ENCODE measurements at regions not wholly inside any gene's neighbourhood (a gene's known extent, or its start where the extent isn't known, plus 50 kb on each side); places are given as distances from the start of the nearest gene placed in this dataset.
"Not testable (repeated sequence)": the region's sequence is repeated elsewhere in the genome, so short reads cannot be mapped to it uniquely, and the experiment has no call there.

DNA sequence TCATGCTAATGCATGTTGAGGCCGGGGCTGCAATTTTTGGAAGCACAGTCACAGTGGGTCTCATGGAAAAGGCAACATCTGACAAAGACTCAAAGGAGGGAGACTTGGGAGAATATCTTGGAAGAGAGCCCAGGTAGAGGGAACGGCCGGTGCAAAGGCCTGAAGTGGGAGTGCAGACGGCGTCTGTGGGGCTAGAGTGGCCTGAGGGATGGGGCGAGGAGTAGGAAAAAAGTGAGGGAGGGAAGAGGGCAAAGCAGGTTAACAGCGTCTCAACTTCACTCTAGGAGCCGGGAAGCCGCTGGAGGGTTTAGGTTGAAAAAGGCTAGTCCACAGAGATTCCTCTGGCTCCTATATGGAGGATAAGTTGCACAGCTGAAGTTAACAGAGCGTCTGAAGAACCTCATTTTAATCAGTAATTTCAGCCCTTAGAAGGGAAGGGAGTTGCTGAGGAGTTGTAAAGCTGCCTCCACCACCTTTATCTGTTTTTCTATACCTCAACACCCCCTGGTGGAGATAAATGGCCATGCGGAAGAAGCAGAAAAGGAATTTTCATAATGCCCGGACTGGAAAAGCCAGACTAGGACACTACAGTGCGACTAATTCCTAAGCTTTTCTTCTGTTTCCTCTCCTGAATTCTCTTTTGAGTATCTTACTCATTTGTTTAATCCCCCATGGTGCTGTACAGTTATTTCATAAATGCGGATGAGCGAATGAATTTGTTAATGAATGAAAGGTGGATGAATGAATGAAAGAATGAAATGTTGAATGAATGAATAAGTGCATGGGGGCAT lies 78.7 kb upstream of the ZNF281 start:
- no peaks in the 10 kb centered on the region for H3K36me3 ChIP-seq
- no peak overlapping the region for H3K27ac ChIP-seq
- H3K27me3 ChIP-seq = no peaks in the 10 kb centered on the region
- H3K4me1 ChIP-seq = peaks cover 0 to 4% (median 2%) of the 10 kb centered on the region in 4 donors
- WGBS, 2 donors = 29 to 32% methylated on average over 15 of the region's 15 CpGs
- no peaks in the 10 kb centered on the region for H3K9me3 ChIP-seq
- ATAC-seq (ENCODE audit: low FRiP score in 2 of 2) (peak; percentile 76 to 86), DNase-seq (peak in 1 of 2 donors; percentile 51)
- H3K4me3 ChIP-seq = no peak overlapping the region
- TF ChIP-seq, protein P1, sequence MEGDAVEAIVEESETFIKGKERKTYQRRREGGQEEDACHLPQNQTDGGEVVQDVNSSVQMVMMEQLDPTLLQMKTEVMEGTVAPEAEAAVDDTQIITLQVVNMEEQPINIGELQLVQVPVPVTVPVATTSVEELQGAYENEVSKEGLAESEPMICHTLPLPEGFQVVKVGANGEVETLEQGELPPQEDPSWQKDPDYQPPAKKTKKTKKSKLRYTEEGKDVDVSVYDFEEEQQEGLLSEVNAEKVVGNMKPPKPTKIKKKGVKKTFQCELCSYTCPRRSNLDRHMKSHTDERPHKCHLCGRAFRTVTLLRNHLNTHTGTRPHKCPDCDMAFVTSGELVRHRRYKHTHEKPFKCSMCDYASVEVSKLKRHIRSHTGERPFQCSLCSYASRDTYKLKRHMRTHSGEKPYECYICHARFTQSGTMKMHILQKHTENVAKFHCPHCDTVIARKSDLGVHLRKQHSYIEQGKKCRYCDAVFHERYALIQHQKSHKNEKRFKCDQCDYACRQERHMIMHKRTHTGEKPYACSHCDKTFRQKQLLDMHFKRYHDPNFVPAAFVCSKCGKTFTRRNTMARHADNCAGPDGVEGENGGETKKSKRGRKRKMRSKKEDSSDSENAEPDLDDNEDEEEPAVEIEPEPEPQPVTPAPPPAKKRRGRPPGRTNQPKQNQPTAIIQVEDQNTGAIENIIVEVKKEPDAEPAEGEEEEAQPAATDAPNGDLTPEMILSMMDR (IDR thresholded peaks at IDR 0.05) = peak; percentile 74 to 93 (median 85)
- no peak for TF ChIP-seq EP300 (IDR thresholded peaks at IDR 0.05)

DNA sequence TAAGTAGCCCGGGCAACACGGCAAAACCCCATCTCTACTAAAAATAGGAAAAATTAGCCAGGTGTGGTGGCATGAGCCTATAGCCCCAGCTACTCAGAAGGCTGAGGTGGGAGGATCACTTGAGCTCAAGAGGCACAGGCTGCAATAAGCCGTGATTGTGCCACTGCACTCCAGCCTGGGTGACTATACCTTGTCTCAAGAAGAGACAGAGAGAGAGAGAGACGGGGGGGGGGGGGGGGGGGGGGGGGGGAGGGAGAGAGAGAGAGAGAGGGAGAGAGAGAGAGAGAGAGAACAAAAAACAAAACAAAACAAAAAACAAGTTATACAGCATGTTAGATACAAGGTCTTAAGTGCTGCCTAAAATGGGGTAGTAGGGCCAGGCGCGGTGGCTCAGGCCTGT lies 77.8 kb upstream of the ZNF281 start:
- ATAC-seq (ENCODE audit: low FRiP score in 2 of 2) (no peak), DNase-seq (peak in 1 of 2 donors; percentile 68)
- H3K36me3 ChIP-seq = no peaks in the 10 kb centered on the region
- peaks cover 0 to 4% (median 2%) of the 10 kb centered on the region in 4 donors for H3K4me1 ChIP-seq
- H3K27me3 ChIP-seq = no peaks in the 10 kb centered on the region
- no peaks in the 10 kb centered on the region for H3K9me3 ChIP-seq
- H3K4me3 ChIP-seq = no peak overlapping the region
- TF ChIP-seq POLR2AphosphoS5 (IDR thresholded peaks at IDR 0.05) = no peak
- TF ChIP-seq, protein P1 (IDR thresholded peaks at IDR 0.05) = no peak
- no peak for TF ChIP-seq POLR2A (IDR thresholded peaks at IDR 0.05)
- no peak for TF ChIP-seq EP300 (IDR thresholded peaks at IDR 0.05)
- peak overlapping the region in 1 of 4 donors; percentile 16 for H3K27ac ChIP-seq
- WGBS, 2 donors = 71 to 84% methylated on average over 3 to 6 of the region's 6 CpGs

DNA sequence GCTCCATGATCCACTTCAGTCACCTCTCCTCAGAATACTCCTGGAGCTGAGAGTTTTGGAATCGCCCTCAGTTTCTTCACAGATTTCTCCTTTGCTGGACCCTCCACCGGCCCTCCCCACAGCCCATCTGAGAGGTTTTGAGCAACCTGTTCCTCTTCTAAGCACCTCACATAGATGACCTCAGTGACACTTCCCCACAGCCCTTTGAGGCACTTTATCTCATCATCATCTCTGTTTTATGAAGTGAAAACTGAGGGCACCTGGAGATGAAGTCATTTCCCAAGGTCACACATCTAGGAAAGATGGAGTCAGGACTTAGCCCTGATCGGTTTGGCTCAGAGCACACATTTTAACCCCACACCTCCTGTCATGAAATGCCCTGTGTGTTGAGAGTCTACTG lies 76.8 kb upstream of the ZNF281 start:
- H3K9me3 ChIP-seq = no peaks in the 10 kb centered on the region
- no peak overlapping the region for H3K4me3 ChIP-seq
- no peaks in the 10 kb centered on the region for H3K27me3 ChIP-seq
- ATAC-seq (ENCODE audit: low FRiP score in 2 of 2) = no peak
- peaks cover 0 to 4% (median 2%) of the 10 kb centered on the region in 4 donors for H3K4me1 ChIP-seq
- no peak for DNase-seq
- TF ChIP-seq EP300 (IDR thresholded peaks at IDR 0.05) = no peak
- TF ChIP-seq POLR2A (IDR thresholded peaks at IDR 0.05) = no peak
- TF ChIP-seq, protein P1 (IDR thresholded peaks at IDR 0.05) = no peak
- no peak for TF ChIP-seq POLR2AphosphoS5 (IDR thresholded peaks at IDR 0.05)
- 74 to 78% methylated on average over 3 of the region's 3 CpGs for WGBS, 2 donors
- H3K27ac ChIP-seq = peak overlapping the region in 1 of 4 donors; percentile 23
- H3K36me3 ChIP-seq = no peaks in the 10 kb centered on the region

DNA sequence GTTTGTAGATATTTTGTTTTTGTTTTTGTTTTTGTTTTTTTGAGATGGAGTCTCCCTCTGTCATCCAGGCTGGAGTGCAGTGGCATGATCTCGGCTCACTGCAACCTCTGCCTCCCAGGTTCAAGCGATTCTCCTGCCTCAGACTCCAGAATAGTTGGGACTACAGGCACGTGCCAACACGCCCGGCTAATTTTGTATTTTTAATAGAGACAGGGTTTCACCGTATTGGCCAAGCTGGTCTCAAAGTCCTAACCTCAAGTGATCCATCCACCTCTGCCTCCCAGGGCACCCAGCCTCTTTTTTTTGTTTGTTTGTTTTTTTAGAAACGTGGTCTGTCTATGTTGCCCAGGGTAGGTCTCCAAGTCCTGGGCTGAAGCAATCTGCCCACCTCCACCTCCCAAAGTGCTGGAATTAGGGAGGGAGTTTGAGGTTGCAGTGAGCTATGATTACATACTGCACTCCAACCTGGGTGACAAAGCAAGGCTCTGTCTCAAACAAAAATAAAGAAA lies 74.7 kb upstream of the ZNF281 start:
- not testable (repeated sequence) for H3K27ac ChIP-seq; DNase-seq; H3K4me3 ChIP-seq; H3K36me3 ChIP-seq; H3K4me1 ChIP-seq; H3K27me3 ChIP-seq; H3K9me3 ChIP-seq; ATAC-seq (ENCODE audit: low FRiP score in 2 of 2)
- 89 to 90% methylated on average over 7 of the region's 7 CpGs for WGBS, 2 donors

DNA sequence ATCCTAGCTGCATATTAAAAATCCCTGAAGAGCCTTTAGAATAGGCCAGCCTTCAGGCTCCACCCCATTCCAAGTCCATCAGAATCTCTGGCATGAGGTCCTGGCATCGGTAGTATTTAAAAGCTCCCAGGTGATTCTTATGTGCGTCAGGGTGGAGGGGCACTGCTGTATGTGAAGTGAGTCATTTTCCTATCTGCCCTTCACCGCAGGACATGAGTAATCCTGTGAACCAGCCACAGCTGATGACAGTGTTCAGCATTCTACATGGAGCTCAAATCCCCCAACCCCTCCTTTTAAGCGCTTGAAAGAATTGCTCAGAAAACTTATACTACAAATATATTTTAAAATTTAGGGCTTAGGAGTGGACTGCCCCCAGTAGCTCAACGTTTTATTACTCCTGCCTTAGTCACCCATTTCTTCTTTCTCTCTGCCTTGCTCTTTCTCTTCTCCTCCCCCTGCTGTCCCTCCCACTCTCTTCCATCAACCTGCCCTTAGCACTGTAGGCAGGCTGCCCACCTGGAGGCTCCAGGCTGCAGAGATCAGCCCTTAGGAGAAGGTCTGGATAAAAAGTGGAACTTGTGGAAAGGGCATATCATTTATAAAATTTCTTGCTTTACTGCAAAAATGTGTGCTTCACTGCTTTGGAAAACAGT lies 73.8 kb upstream of the ZNF281 start:
- 36 to 42% methylated on average over 5 of the region's 5 CpGs for WGBS, 2 donors
- H3K9me3 ChIP-seq = no peaks in the 10 kb centered on the region
- H3K4me1 ChIP-seq = peaks cover 0 to 4% (median 2%) of the 10 kb centered on the region in 4 donors
- H3K4me3 ChIP-seq = no peak overlapping the region
- H3K27ac ChIP-seq = peak overlapping the region in 2 of 4 donors; percentile 11 to 20
- no peak for TF ChIP-seq POLR2AphosphoS5 (IDR thresholded peaks at IDR 0.05)
- peak in 1 of 4 donors; percentile 39 for TF ChIP-seq EP300 (IDR thresholded peaks at IDR 0.05)
- H3K27me3 ChIP-seq = no peaks in the 10 kb centered on the region
- DNase-seq (peak in 1 of 2 donors; percentile 47), ATAC-seq (ENCODE audit: low FRiP score in 2 of 2) (peak; percentile 69 to 84)
- no peaks in the 10 kb centered on the region for H3K36me3 ChIP-seq
